Smooth muscle cell (in vitro differentiated cells): ENCODE measurements at regions not wholly inside any gene's neighbourhood (a gene's known extent, or its start where the extent isn't known, plus 50 kb on each side); places are given as distances from the start of the nearest gene placed in this dataset.

Experiments
- DNase-seq: peaks from one replicate; lab custom pipeline; 2025; ENCODE audit not compliant: unreplicated experiment; lab: John Stamatoyannopoulos, UW
- H2AFZ ChIP-seq: fragments of 200-600 bp; sonication (generic); 2 replicates; pipeline ENCODE4 v1.6.0; 2016; ENCODE audit warnings: antibody characterized with exemption, low read depth, mild to moderate bottlenecking
- H3F3A ChIP-seq: fragments of 200-600 bp; sonication (generic); 2 replicates; pipeline ENCODE4 v1.6.0; 2017; ENCODE audit warnings: antibody characterized with exemption, low read depth
- H3K27ac ChIP-seq: fragments of 200-600 bp; sonication (generic); 2 replicates; pipeline ENCODE4 v1.5.1; 2016; ENCODE audit warnings: low read depth, mild to moderate bottlenecking
- H3K27me3 ChIP-seq: fragments of 200-600 bp; sonication (generic); 2 replicates; pipeline ENCODE4 v1.6.1; 2016; ENCODE audit warnings: low read depth, mild to moderate bottlenecking
- H3K36me3 ChIP-seq: fragments of 200-600 bp; sonication (generic); 2 replicates; pipeline ENCODE4 v1.5.1; 2016; ENCODE audit warnings: low read depth
- H3K4me1 ChIP-seq: fragments of 200-600 bp; sonication (generic); 2 replicates; pipeline ENCODE4 v1.5.1; 2016; ENCODE audit warnings: low read depth
- H3K4me2 ChIP-seq: fragments of 200-600 bp; sonication (generic); 2 replicates; pipeline ENCODE4 v1.6.0; 2016; ENCODE audit warnings: mild to moderate bottlenecking
- H3K4me3 ChIP-seq: fragments of 200-600 bp; sonication (generic); 2 replicates; pipeline ENCODE4 v1.5.1; 2016; ENCODE audit warnings: mild to moderate bottlenecking
- H3K79me2 ChIP-seq: fragments of 200-600 bp; sonication (generic); 2 replicates; pipeline ENCODE4 v1.6.0; 2016; ENCODE audit warnings: low read depth, mild to moderate bottlenecking
- H3K9ac ChIP-seq: fragments of 200-600 bp; sonication (generic); 2 replicates; pipeline ENCODE4 v1.6.0; 2016; ENCODE audit warnings: low read depth
- H3K9me3 ChIP-seq: fragments of 200-600 bp; sonication (generic); replicated peaks from 2 replicates; pipeline ENCODE4 v1.5.1; 2016; ENCODE audit warnings: low read depth
- H4K20me1 ChIP-seq: fragments of 200-600 bp; sonication (generic); 2 replicates; pipeline ENCODE4 v1.6.0; 2016; ENCODE audit warnings: low read depth
- WGBS: methylation state at CpG from one replicate; pipeline ENCODE4 v1.1.7; 2016; ENCODE audit warnings: low lambda C conversion rate; 5-methylcytosine and 5-hydroxymethylcytosine counted together
- TF ChIP-seq, protein P1 (sequence below): fragments of 200-600 bp; sonication (generic); IDR thresholded peaks from 2 replicates; pipeline ENCODE4 v1.5.1; 2017; ENCODE audit warnings: borderline replicate concordance, mild to moderate bottlenecking, antibody characterized with exemption; ENCODE audit not compliant: insufficient read depth, poor library complexity, severe bottlenecking

DNA sequence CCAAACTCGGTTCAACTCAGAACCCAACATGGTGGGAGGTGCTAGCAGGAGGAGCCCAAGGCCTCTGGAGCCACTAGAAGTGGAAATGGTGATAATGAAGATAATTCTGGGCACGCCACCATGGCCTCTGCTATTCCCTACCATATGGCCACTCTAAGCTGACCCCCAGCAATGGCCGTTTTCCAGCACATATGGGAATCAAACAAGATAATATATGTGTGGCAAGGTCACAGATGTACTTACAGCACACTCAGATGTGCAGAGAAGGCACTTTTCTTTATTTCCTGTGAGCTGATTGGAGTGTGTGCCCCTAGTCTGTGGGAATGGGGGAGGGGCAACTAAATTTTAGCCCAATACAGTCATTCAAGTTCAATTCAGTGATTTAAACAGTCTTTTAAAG lies 153.4 kb upstream of the LRFN2 start:
- Histone ChIP-seq H3K27ac (no peak overlapping the region), H4K20me1 (no peaks in the 10 kb centered on the region), H2AFZ (no peak overlapping the region), H3K9ac (no peak overlapping the region), H3K27me3 (peaks cover 4% of the 10 kb centered on the region), H3K4me2 (no peak overlapping the region), H3F3A (no peaks in the 10 kb centered on the region), H3K4me1 (no peaks in the 10 kb centered on the region), H3K9me3 (no peaks in the 10 kb centered on the region), H3K79me2 (no peaks in the 10 kb centered on the region), H3K4me3 (no peak overlapping the region), H3K36me3 (no peaks in the 10 kb centered on the region)
- TF ChIP-seq, protein P1, sequence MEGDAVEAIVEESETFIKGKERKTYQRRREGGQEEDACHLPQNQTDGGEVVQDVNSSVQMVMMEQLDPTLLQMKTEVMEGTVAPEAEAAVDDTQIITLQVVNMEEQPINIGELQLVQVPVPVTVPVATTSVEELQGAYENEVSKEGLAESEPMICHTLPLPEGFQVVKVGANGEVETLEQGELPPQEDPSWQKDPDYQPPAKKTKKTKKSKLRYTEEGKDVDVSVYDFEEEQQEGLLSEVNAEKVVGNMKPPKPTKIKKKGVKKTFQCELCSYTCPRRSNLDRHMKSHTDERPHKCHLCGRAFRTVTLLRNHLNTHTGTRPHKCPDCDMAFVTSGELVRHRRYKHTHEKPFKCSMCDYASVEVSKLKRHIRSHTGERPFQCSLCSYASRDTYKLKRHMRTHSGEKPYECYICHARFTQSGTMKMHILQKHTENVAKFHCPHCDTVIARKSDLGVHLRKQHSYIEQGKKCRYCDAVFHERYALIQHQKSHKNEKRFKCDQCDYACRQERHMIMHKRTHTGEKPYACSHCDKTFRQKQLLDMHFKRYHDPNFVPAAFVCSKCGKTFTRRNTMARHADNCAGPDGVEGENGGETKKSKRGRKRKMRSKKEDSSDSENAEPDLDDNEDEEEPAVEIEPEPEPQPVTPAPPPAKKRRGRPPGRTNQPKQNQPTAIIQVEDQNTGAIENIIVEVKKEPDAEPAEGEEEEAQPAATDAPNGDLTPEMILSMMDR: no peak
- 83% methylated on average over 3 of the region's 3 CpGs for WGBS
- DNase-seq: no peak

DNA sequence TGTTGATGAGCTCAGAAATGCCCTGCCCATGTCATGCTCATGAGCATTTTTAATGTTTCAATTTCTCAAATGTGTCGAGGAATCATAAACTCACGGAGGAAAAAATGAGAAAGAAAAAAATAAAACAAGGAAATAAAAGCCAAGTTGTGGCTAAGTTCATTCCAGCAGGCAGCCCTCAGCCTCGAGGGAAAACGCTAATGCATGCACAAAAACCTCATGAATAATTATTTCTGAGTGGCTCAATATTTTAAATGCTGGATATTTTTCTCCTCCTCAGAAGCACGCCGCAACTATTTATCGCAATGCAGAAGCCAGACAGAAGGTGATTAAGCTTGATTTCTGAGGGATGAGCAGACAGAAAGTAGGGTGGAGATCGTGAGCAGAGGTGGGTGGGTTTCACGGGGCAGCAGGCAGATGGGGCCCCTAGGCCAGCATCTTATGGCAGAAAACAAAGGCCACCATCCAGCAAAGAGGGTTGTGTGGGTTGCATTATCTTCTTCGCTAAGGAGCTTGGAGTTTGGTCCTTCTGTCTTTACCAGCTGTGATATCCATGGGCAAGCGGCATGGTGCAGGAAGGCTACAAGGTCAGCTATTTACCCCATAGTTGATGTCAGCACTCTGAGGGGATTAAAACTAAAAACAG lies 151.5 kb upstream of the LRFN2 start:
- no peaks in the 10 kb centered on the region for H3F3A ChIP-seq
- H3K4me1 ChIP-seq: no peaks in the 10 kb centered on the region
- no peaks in the 10 kb centered on the region for H4K20me1 ChIP-seq
- H3K27me3 ChIP-seq: peaks cover 4% of the 10 kb centered on the region
- H2AFZ ChIP-seq: no peak overlapping the region
- no peaks in the 10 kb centered on the region for H3K79me2 ChIP-seq
- no peak overlapping the region for H3K4me2 ChIP-seq
- no peaks in the 10 kb centered on the region for H3K9me3 ChIP-seq
- 88% methylated on average over 11 of the region's 11 CpGs for WGBS
- H3K27ac ChIP-seq: no peak overlapping the region
- no peak overlapping the region for H3K9ac ChIP-seq
- H3K36me3 ChIP-seq: no peaks in the 10 kb centered on the region
- no peak overlapping the region for H3K4me3 ChIP-seq
- no peak for DNase-seq
- TF ChIP-seq, protein P1: no peak

DNA sequence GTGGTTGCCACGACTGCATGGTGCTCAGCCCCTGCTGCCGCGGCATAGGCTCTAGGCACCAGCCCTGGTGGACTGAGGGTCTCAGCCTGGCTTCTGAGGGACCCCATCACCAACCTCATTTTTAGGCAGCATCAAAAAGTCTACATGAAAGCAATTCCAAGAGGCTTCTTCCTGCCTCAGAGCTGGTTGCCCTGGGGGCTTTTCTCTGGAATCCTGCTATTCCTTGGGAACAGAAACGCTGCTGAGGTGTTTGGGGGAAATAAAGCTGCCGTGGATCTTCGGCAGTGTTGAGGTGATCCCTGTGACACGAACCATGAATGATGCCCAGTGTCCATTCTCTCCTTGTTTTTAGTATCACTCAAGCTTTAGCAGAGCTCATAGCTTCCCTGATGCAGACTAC lies 148.4 kb upstream of the LRFN2 start:
- peaks cover 4% of the 10 kb centered on the region for H3K27me3 ChIP-seq
- no peak overlapping the region for H3K27ac ChIP-seq
- H3K79me2 ChIP-seq: no peaks in the 10 kb centered on the region
- no peaks in the 10 kb centered on the region for H3F3A ChIP-seq
- H2AFZ ChIP-seq: no peak overlapping the region
- no peaks in the 10 kb centered on the region for H4K20me1 ChIP-seq
- no peaks in the 10 kb centered on the region for H3K36me3 ChIP-seq
- H3K4me1 ChIP-seq: no peaks in the 10 kb centered on the region
- no peak for DNase-seq
- WGBS: 68% methylated on average over 7 of the region's 7 CpGs
- no peak overlapping the region for H3K4me2 ChIP-seq
- H3K9me3 ChIP-seq: no peaks in the 10 kb centered on the region
- no peak overlapping the region for H3K9ac ChIP-seq
- H3K4me3 ChIP-seq: no peak overlapping the region
- TF ChIP-seq, protein P1: no peak

DNA sequence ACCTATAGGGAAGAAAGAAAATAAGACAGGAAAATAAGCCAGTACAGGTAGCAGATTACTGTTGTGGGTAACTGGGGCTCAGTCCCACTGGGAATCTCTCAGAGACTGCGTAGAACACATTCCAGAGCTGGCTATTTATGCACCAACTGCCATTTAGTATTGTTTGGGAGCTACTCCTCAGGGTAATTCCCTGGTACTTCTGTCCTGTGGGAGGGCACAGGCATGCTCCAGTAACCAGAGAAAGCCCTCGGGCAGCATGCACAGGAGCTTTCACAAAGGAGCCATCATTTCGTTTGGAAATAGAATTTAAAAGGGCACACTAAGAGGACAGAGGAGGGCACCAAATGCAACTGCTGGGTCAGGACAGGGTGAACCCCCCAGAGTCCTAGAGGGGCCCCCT lies 148.0 kb upstream of the LRFN2 start:
- peaks cover 4% of the 10 kb centered on the region for H3K27me3 ChIP-seq
- no peaks in the 10 kb centered on the region for H4K20me1 ChIP-seq
- no peaks in the 10 kb centered on the region for H3K36me3 ChIP-seq
- TF ChIP-seq, protein P1: no peak
- no peaks in the 10 kb centered on the region for H3K9me3 ChIP-seq
- DNase-seq: no peak
- no peak overlapping the region for H2AFZ ChIP-seq
- H3K4me1 ChIP-seq: no peaks in the 10 kb centered on the region
- no peaks in the 10 kb centered on the region for H3K79me2 ChIP-seq
- no peak overlapping the region for H3K27ac ChIP-seq
- H3K4me3 ChIP-seq: no peak overlapping the region
- no peaks in the 10 kb centered on the region for H3F3A ChIP-seq
- H3K9ac ChIP-seq: no peak overlapping the region
- 62% methylated on average over 3 of the region's 3 CpGs for WGBS
- H3K4me2 ChIP-seq: no peak overlapping the region
